GM20000 (cell line): ENCODE measurements at regions not wholly inside any gene's neighbourhood (a gene's known extent, or its start where the extent isn't known, plus 50 kb on each side); places are given as distances from the start of the nearest gene placed in this dataset.

Source experiments
- DNase-seq: peaks from one replicate; pipeline ENCODE4 v3.0.0; 2012; ENCODE audit warnings: low spot score
- TF ChIP-seq, protein P1 (sequence below): IDR thresholded peaks from 2 replicates; pipeline ENCODE4 v1.5.1; 2012; ENCODE audit warnings: mild to moderate bottlenecking, control low read depth; ENCODE audit errors: extremely low read depth, missing control alignments

GRCh38 chr2:203789618-203790017 lies 78.0 kb upstream of the CTLA4 start:
- DNase-seq = no peak
- TF ChIP-seq, protein P1, sequence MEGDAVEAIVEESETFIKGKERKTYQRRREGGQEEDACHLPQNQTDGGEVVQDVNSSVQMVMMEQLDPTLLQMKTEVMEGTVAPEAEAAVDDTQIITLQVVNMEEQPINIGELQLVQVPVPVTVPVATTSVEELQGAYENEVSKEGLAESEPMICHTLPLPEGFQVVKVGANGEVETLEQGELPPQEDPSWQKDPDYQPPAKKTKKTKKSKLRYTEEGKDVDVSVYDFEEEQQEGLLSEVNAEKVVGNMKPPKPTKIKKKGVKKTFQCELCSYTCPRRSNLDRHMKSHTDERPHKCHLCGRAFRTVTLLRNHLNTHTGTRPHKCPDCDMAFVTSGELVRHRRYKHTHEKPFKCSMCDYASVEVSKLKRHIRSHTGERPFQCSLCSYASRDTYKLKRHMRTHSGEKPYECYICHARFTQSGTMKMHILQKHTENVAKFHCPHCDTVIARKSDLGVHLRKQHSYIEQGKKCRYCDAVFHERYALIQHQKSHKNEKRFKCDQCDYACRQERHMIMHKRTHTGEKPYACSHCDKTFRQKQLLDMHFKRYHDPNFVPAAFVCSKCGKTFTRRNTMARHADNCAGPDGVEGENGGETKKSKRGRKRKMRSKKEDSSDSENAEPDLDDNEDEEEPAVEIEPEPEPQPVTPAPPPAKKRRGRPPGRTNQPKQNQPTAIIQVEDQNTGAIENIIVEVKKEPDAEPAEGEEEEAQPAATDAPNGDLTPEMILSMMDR = no peak

GRCh38 chr2:203790134-203790852 lies 77.3 kb upstream of the CTLA4 start:
- TF ChIP-seq, protein P1 = no peak
- DNase-seq = no peak

DNA sequence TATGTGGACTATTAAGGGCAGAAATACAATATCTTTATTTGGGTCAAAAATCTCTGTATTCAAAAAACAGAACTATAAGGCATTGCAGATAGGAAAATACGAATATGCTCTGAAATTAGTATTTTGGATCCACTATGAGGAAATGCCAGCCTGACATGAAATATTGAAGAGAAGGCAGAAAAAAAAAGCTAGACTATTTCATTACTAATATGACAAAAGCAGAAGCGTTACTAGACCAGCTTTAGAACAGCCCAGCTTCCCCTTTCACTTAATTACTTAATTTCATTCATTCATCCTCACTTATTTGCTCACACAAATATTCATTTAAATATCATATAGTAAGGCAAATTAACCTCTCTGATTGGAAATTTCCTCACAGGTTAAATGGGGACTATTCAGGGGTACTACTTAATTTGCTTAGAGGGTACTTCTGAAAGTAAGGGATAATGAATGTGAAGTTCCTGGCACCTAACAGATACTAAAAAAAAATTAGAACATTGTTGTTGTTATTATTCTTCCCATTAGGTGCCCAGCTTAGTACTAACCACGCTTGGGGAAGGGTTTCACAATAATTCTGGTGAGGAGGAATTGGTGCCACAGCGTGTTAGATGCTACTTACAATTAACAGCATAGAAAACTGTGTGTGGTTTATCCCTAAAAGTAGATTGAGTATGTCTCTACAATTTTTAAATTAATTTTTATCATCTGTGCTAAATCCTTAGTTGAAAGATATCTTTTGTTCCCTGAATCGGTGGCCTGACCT lies 71.1 kb upstream of the CTLA4 start:
- TF ChIP-seq, protein P1 = no peak
- no peak for DNase-seq

DNA sequence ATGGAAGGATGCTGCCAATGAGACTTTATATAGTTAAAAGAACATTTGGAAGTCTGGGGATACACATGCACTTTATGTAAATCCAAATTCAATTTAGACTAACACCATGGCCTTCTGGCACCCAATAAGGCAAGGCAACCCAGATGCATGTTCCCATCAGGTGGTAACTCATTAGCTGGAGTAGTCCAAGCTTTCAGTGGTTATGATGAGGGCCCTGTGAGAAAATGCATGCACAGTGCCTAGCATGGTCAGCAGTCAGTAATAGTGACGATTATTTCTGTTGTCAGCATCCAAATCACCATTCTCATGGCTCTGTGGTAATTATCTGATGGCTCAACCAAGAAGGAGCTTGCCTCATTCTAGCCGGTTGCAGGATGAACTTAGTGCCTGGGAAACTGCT lies 70.3 kb upstream of the CTLA4 start:
- no peak for DNase-seq

GRCh38 chr2:203797712-203798111 lies 69.9 kb upstream of the CTLA4 start:
- TF ChIP-seq, protein P1 = no peak
- DNase-seq = no peak

More for the DNA sequence above, 70.3 kb upstream of the CTLA4 start:
- TF ChIP-seq, protein P1 = no peak

DNA sequence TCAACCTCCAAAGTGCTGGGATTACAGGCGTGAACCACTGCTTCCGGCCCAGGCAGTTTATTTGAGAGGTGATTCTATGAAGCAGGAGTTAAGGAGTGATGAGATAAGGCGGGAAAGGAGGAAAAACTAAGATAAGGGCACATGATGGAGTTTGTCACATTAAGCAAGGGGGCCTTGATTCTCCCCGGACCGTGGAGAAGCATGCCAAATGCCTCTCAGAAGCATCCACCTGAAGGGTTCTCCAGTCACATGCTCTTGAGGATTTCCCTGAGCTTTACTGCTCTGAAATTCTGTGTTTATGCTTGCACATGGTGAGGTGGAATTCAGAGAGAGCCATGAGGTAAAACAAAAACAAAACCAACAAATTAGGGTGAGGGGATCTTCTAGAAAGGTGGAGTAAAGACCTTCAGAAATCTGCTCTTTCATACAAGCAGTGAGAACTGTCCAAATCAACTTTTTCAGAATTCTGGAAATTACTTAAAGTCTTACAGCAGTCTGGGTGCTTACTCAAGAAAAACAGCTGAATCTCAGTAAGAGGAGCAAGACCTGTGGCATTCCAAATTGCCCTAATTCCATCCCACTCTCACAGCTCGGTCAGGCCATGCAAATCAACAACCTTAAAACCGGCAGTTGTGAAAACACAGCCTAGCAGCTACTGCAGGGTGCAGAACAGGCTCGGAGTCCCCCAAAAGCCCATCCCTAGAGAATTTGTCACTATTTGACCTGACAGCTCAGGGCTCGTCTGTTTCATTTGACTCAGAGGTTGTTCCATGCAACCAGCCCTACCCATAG lies 69.1 kb upstream of the CTLA4 start:
- TF ChIP-seq, protein P1 = no peak
- DNase-seq = no peak
